ENCODE measurements at regions not wholly inside any gene's neighbourhood (a gene's known extent, or its start where the extent isn't known, plus 50 kb on each side); places are given as distances from the start of the nearest gene placed in this dataset.

- TF ChIP-seq EP300 (IDR thresholded peaks at IDR 0.05) (no peak), POLR2AphosphoS5 (IDR thresholded peaks at IDR 0.05) (no peak), CTCF (IDR thresholded peaks at IDR 0.05) (no peak)
Measured at GRCh38 chr1:82318921-82319320, 518.2 kb downstream of the ADGRL2 start.
